NCI-H345 treated with DMSO at 0.1 percent for 48 hours (cell line): ENCODE measurements at regions not wholly inside any gene's neighbourhood (a gene's known extent, or its start where the extent isn't known, plus 50 kb on each side); places are given as distances from the start of the nearest gene placed in this dataset.

Experiments used
- DNase-seq: peaks from one replicate; lab custom pipeline; 2025; ENCODE audit not compliant: unreplicated experiment; lab: John Stamatoyannopoulos, UW

- no peak for DNase-seq
Measured at GRCh38 chr7:24510759-24511158, 62.5 kb upstream of the PALS2 start.

DNA sequence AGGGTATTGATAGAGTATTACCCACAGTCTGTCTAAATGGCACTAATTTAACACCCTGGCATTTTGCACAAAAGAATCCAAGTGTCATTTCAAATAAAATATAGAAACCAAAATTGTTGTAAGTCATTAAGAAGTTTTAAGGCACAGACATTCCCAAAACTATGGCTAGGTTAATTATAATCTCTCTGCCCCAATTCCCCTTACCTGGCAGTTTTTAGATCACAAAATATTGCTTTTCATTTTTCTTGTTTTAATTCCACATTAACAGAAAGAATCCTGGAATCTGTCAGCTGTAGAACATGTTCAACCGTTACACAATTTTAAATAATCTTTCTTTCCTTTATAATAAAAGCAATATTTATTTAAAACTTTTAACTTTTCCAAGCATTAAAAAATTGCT, 56.1 kb upstream of the PALS2 start:
- no peak for DNase-seq

DNA sequence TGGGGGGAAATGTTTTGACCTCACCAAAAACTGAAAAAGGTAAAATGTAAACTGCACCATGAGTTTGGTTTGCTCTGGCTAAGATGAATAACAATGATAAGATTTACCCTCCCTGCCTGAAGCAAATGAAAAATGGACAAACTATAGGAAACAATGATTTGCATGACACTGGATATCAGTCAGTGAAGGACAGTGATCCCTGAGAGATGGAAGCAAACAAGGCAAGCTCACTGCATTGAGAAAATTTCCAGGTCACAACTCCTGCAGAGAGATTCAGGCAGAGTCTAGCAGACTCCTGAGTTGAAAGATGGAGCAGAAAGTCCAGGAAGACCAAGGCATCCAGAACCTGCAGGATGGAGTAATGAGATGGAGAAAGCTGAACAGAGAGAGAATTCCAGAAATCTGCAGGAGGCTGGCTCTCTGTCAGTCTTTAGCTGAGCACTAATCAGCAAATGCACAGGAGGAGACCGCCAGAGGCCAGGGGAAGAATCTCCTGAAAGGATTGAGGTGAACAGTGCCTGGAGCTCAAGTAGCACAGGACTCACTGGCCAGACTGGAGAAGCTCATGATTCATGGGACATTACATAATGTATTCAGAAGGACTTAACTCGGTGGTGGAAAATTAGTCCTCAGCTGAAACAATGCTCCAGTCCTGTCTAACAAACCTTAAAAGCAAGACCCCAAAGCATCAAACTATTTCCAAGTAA, 51.2 kb upstream of the PALS2 start:
- no peak for DNase-seq
